ENCODE measurements at regions not wholly inside any gene's neighbourhood (a gene's known extent, or its start where the extent isn't known, plus 50 kb on each side); places are given as distances from the start of the nearest gene placed in this dataset.

- TF ChIP-seq, protein P1, sequence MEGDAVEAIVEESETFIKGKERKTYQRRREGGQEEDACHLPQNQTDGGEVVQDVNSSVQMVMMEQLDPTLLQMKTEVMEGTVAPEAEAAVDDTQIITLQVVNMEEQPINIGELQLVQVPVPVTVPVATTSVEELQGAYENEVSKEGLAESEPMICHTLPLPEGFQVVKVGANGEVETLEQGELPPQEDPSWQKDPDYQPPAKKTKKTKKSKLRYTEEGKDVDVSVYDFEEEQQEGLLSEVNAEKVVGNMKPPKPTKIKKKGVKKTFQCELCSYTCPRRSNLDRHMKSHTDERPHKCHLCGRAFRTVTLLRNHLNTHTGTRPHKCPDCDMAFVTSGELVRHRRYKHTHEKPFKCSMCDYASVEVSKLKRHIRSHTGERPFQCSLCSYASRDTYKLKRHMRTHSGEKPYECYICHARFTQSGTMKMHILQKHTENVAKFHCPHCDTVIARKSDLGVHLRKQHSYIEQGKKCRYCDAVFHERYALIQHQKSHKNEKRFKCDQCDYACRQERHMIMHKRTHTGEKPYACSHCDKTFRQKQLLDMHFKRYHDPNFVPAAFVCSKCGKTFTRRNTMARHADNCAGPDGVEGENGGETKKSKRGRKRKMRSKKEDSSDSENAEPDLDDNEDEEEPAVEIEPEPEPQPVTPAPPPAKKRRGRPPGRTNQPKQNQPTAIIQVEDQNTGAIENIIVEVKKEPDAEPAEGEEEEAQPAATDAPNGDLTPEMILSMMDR (IDR thresholded peaks at IDR 0.05) = no peak
- TF ChIP-seq POLR2A (IDR thresholded peaks at IDR 0.05) = no peak
These were observed 253.0 kb downstream of the RAP2B start for GRCh38 chr3:153414982-153415381.

All from heart left ventricle (tissue), 13 donors.